ENCODE measurements at regions not wholly inside any gene's neighbourhood (a gene's known extent, or its start where the extent isn't known, plus 50 kb on each side); places are given as distances from the start of the nearest gene placed in this dataset.

DNA sequence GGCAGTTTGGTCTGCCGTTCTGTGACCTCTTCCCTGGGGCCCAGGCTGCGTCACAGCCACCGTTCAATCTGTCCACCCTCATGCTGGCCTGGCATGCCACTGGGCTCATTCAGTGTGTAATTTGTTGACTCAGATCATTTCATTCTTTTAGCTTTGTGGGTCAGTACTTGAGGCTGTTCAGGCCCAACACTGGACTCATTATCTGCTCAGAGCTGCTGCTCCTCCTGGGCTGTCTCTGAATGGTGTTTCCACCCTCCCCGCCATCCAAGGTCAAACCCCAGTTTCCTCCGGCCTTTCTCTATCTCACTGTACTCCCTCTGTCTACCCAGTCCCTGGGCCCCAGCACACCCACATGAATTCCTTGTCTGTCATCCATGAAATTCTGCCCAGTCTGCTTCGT is 152.4 kb upstream of the NCK2 start:
- no peak for FAIRE-seq

DNA sequence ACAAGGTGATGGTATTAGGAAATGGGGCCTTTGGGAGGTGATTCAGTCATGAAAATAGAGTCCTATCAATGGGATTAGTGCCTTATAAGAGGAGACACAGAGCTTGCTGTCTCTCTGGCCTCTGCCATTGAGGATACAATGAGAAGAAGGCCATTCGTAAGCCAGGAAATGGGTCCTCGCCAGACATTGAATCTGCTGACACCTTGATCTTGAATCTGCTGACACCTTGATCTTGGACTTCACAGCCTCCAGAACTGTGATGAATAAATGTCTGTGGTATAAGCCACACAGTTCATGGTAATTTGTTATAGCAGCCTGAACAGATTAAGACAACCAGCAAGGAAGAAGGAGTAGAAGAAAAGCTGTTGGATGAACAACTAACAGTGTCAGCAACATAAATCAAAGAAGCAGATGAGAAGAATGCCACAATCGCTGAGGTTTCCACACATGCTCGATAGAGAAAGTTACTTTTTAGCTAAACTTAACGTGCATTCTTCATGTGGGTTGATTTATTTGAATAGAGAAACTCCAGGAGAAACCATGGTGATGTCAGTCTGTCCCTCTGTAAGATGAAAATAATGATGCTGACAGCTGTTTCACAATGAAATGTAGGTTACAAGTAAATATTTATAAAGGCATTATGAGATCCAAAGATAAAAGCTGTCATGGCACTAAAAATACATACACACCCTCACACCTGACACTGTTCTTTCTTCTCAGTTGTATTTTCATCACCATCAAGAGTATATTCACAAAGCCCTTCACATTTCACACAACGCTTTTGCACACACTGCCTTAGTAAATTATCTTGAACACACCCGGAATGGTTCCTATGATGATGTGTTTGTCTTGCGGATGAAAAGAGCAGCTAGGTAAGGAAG is 153.7 kb upstream of the NCK2 start:
- no peak for FAIRE-seq

- FAIRE-seq, result no peak
Observed at GRCh38 chr2:105588581-105588980, 156.1 kb upstream of the NCK2 start.

DNA sequence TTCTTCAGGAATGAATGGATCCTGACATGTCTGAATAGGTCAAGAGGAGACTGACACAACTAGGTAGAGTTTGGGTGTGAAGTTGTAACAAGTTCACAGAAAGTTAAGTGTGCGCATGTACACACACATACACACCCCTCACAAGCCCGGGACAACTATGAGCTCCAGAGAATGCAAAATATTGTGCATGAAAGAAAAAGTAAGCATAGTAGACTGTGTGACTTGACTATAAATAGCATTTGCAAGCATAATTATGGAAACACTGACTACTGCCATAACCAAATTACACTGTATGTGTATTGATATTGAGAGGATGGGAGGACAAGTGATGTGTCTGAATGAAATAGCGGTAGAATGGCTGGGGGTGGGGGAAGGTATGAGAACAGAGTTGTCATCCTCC is 157.1 kb upstream of the NCK2 start:
- FAIRE-seq, result no peak

DNA sequence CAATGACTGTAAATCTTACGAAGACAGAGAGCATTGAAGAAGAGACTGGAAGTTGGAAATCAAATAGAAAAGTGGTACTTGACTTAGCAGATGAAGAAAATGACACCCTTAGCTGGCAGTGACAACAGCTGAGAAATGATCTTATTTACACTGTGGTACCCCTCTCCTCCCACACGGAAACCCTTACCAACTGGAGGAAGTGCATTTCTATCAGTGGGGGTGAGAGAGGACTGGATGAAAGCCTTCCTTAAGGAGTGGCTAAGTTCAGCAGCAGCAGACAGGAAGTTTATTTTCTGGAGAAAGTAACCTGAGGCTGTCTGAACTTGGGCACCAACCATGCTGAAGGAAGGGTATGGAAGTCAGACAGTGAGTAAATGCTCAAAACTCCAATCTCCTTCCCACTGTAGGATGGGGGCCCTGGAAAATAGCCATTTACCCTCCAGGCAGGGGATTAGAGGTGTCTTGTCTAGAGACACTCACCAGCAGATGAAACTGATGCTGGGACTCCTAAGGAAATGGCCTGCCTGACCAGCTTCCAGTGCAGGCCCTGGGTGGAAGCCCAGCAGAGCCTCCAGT is 160.2 kb upstream of the NCK2 start:
- FAIRE-seq, result no peak

DNA sequence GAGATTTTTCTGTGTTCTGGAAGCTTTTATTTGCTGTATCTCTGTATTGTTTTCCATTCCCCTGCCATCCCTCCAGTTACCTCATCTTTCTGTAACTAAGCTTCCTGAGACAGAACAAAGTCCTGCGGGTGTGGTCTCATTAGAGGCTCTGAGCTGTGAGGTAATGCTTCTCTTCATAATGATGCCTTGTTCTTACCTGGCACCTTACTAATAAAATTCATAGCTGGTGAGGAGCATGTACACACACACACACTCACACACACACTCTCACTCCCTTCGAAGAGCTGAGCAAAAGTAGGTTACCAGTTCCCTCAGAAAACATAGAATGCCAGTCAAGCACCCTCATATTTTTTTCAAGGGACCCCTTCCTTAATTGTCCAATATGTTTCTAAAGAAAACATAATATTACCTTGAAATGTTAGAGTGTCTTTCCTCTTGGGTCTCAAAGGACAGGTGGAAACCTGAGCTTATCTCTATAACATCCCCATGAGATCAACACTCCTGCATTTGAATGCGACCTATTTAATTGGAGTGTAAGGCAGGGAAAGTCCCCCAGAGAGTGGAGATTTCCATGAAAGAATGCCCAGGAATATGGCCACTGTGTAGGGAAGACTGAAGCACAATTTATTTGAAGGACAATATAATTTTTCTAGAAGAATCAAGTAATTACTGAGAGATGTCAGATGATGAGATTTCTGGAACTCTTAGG is 161.6 kb upstream of the NCK2 start:
- no peak for FAIRE-seq

DNA sequence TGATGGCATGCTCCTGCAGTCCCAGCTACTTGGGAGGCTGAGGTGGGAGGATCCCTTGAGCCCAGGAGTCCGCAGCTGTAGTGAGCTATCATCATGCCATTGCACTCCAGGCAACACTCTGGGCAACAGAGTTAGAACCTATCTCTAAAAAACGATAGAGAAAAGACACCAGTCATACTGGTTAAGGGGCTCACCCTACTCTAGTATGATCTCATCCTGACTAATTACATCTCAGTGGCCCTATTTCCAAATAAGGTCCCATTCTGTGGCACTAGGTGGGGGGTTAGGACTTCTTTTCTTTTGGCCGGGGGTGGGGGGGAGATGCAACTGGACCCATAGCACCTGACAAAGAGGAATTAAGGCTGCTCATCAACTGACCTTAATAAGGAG is 163.2 kb upstream of the NCK2 start:
- FAIRE-seq, result no peak

- no peak for FAIRE-seq
Observed at GRCh38 chr2:105580870-105581554, 163.7 kb upstream of the NCK2 start.

DNA sequence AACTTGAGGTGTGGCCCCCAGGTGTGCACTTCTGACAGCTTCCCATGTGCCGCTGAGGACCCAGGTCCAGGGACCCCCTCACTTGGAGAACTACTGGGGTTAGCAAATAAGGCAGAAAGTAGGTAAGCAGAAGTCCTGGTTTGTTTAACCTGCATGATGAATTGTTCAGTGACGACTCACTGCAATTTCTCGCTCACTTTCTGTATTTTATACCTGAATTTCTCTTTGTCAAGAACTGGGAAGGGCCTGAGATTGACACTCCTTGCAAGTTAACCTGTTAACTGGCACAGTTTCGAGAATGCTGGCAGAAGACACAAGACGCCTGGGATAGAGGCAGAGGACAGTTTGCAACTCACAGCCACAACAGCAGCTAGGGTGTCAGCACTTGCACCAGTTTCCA is 164.5 kb upstream of the NCK2 start:
- no peak for FAIRE-seq

- no peak for FAIRE-seq
Observed at GRCh38 chr2:105578166-105578565, 166.5 kb upstream of the NCK2 start.

DNA sequence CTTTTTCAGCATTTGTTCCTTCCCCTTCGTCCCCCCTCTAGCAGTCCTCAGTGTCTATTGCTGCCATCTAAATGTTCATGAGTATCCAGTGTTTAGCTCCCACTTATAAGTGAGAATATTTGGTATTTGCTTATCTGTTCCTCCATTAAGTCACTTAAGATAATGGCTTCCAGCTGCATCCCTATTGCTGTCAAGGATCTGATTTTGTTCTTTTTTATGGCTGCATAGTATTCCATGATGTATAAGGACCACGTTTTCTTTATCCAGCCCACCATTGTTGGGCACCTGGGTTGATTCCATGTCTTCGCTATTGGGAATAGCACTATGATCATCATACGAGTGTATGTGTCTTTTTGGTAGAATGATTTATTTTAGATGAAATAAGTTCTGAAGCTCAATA is 166.9 kb upstream of the NCK2 start:
- no peak for FAIRE-seq

- no peak for FAIRE-seq
Observed at GRCh38 chr2:105576440-105577241, 168.1 kb upstream of the NCK2 start.

GRCh38 chr2:105576050-105576439 is 168.7 kb upstream of the NCK2 start:
- no peak for FAIRE-seq

GRCh38 chr2:105575499-105576025 is 169.2 kb upstream of the NCK2 start:
- no peak for FAIRE-seq

- no peak for FAIRE-seq
Observed at GRCh38 chr2:105574796-105575344, 169.8 kb upstream of the NCK2 start.

DNA sequence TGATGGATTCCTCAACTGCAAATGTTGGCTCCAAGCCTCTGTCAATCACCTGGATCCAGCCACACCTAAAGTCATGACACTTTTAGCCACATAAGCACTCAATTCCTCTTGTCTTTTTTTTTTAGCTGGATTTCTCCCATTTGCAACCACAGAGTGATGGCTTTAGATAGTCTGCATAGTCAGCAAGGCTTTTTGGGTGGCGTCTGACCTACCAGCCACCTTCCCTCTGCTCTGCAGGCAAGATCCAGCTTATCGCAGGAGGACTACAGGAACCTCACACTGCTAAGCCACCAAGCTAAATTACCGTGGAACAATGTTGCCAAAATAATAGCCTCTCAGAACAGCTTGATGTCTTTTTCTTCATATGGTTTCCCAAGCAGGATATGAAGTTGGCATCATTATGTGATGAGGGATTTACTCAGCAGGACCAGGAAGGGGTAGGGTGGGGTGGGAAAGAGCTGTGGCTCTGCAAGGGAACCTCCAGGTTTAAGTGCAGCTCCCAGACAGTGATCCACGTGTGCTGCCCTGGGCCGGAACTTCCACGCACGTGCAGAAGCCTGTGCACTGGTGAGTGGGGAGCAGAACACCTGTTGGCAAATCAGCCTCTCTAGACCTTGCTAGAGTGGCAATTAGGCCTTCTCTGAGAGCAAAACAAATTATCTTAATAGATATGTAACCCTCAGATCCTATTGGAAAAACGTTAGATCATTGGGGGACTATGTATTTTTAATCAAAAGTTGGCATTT is 170.6 kb upstream of the NCK2 start:
- no peak for FAIRE-seq

- no peak for FAIRE-seq
Observed at GRCh38 chr2:105573490-105573889, 171.2 kb upstream of the NCK2 start.

GRCh38 chr2:105571445-105571987 is 172.7 kb upstream of the FHL2 start:
- no peak for FAIRE-seq

- no peak for FAIRE-seq
Observed at GRCh38 chr2:105570757-105571156, 171.9 kb upstream of the FHL2 start.

DNA sequence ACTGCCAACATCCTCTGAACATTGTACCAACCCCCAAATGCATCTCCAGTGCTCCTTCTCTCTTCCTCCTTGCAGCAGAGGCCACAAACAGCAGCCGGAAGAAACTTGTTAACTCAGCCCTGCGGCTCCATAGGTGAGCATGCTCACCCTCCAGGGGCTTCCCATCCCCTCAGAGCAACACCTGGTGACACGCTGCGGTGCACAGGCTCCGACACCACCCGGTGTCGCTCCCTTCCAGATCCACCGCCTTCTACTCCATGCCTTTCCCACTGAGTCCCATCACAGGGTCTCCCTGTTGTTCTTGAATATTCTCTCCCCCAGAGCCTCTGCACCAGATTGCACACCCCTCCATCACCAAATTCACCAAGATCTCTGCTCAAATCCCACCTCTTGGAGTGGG is 171.5 kb upstream of the FHL2 start:
- no peak for FAIRE-seq

GRCh38 chr2:105569606-105570005 is 170.8 kb upstream of the FHL2 start:
- FAIRE-seq, result no peak
